Fibroblast of lung (primary cell): ENCODE measurements at regions not wholly inside any gene's neighbourhood (a gene's known extent, or its start where the extent isn't known, plus 50 kb on each side); places are given as distances from the start of the nearest gene placed in this dataset.

Experiments used
- EZH2 ChIP-seq: IDR thresholded peaks from 2 replicates; pipeline ENCODE4 v1.5.1; 2012; ENCODE audit warnings: low read length, control low read depth, mild to moderate bottlenecking; ENCODE audit errors: missing control alignments
- TF ChIP-seq, protein P1 (sequence below), 2 donors: IDR thresholded peaks in 1 of 2; conservative IDR thresholded peaks in 1 of 2; 1 replicate in 1 of 2; 2 replicates in 1 of 2; pipeline ENCODE4 v1.5.1; 2011 to 2012; ENCODE audit warnings: low read length in 2 of 2, control low read depth in 1 of 2, inconsistent platforms in 1 of 2, low read depth in 1 of 2, mild to moderate bottlenecking in 1 of 2

DNA sequence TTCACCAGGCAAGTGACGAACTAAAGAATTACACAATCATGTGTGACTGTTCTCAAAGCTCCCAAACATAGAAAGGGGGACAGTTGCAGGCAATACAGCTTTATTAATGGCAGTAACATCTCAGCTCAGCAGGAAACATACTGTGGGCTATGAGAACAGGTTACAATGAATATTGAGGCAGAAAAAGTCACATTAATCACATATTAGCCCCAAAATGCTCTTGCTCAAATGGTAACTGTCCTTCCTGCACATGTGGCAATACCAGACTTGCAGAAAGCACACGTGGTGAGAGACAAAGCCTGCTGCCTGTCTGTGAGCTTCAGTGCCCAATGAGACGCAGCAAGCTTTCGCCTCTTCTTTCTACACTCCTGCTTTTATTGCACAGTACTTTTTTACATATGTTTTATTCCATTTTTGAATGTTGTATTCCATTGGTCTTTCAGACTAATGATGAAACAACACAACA lies 104.9 kb upstream of the ACBD5 start:
- TF ChIP-seq, protein P1, sequence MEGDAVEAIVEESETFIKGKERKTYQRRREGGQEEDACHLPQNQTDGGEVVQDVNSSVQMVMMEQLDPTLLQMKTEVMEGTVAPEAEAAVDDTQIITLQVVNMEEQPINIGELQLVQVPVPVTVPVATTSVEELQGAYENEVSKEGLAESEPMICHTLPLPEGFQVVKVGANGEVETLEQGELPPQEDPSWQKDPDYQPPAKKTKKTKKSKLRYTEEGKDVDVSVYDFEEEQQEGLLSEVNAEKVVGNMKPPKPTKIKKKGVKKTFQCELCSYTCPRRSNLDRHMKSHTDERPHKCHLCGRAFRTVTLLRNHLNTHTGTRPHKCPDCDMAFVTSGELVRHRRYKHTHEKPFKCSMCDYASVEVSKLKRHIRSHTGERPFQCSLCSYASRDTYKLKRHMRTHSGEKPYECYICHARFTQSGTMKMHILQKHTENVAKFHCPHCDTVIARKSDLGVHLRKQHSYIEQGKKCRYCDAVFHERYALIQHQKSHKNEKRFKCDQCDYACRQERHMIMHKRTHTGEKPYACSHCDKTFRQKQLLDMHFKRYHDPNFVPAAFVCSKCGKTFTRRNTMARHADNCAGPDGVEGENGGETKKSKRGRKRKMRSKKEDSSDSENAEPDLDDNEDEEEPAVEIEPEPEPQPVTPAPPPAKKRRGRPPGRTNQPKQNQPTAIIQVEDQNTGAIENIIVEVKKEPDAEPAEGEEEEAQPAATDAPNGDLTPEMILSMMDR (conservative IDR thresholded peaks at IDR 0.05 in 1 of 2, IDR thresholded peaks at IDR 0.05 in 1 of 2; ENCODE audit: low read depth in 1 of 2, low read length in 2 of 2), result no peak
- no peak for TF ChIP-seq EZH2
